RWPE1 (cell line): ENCODE measurements at regions not wholly inside any gene's neighbourhood (a gene's known extent, or its start where the extent isn't known, plus 50 kb on each side); places are given as distances from the start of the nearest gene placed in this dataset.

Experiments
- CTCF ChIA-PET: fragments of 350-600 bp; sonication (Branson Sonifier 250); formaldehyde crosslinking; extraction: SDS; loops from one replicate; lab custom pipeline; 2021; lab: Yijun Ruan, JAX
- POLR2A ChIA-PET: fragments of 400-600 bp; formaldehyde crosslinking; extraction: SDS; loops from one replicate; lab custom pipeline; 2020; ENCODE audit warnings: antibody characterized with exemption; ENCODE audit not compliant: low non-redundant PET; lab: Yijun Ruan, JAX
- DNase-seq: peaks from one replicate; pipeline ENCODE4 v3.0.0; 2012; ENCODE audit warnings: low spot score
- H3K27ac ChIP-seq: fragments of 450-650 bp; 2 replicates; pipeline ENCODE4 v1.5.1; 2017
- CTCF ChIP-seq: fragments of 450-650 bp; conservative IDR thresholded peaks from 2 replicates; pipeline ENCODE4 v1.5.1; 2017; ENCODE audit warnings: low read depth, mild to moderate bottlenecking

- no peak overlapping the region for H3K27ac ChIP-seq
- ChIA-PET CTCF (no interaction called here), POLR2A (no interaction called here)
- DNase-seq, result no peak
- no peak for TF ChIP-seq CTCF
Observed at GRCh38 chr5:129163810-129164378, 69.3 kb downstream of the ISOC1 start.

- TF ChIP-seq CTCF, result no peak
- no peak for DNase-seq
- ChIA-PET CTCF (interaction anchor here (0.7 kb wide), 1 partner anchor 126 kb away, joined by 3 read pairs; no protein-coding TSS in a partner anchor), POLR2A (no interaction called here)
- H3K27ac ChIP-seq, result no peak overlapping the region
Observed at GRCh38 chr5:129170050-129170449, 75.5 kb downstream of the ISOC1 start.

- CTCF ChIA-PET, result no interaction called here
- DNase-seq, result no peak
- POLR2A ChIA-PET, result no interaction called here
- no peak for TF ChIP-seq CTCF
- H3K27ac ChIP-seq, result no peak overlapping the region
Observed at GRCh38 chr5:129171194-129171944, 76.8 kb downstream of the ISOC1 start.

- POLR2A ChIA-PET, result no interaction called here
Observed at GRCh38 chr5:129172580-129172979, 78.0 kb downstream of the ISOC1 start.

GRCh38 chr5:129173771-129174170 lies 79.2 kb downstream of the ISOC1 start:
- DNase-seq, result no peak
- no peak overlapping the region for H3K27ac ChIP-seq
- ChIA-PET CTCF (no interaction called here), POLR2A (no interaction called here)
- no peak for TF ChIP-seq CTCF

More at GRCh38 chr5:129172580-129172979, 78.0 kb downstream of the ISOC1 start:
- CTCF ChIA-PET, result no interaction called here
- DNase-seq, result no peak
- TF ChIP-seq CTCF, result no peak
- no peak overlapping the region for H3K27ac ChIP-seq

- no peak overlapping the region for H3K27ac ChIP-seq
- no peak for DNase-seq
- ChIA-PET CTCF (no interaction called here), POLR2A (no interaction called here)
- TF ChIP-seq CTCF, result no peak
Observed at GRCh38 chr5:129174480-129174879, 79.9 kb downstream of the ISOC1 start.
